ENCODE measurements at regions not wholly inside any gene's neighbourhood (a gene's known extent, or its start where the extent isn't known, plus 50 kb on each side); places are given as distances from the start of the nearest gene placed in this dataset.

DNA sequence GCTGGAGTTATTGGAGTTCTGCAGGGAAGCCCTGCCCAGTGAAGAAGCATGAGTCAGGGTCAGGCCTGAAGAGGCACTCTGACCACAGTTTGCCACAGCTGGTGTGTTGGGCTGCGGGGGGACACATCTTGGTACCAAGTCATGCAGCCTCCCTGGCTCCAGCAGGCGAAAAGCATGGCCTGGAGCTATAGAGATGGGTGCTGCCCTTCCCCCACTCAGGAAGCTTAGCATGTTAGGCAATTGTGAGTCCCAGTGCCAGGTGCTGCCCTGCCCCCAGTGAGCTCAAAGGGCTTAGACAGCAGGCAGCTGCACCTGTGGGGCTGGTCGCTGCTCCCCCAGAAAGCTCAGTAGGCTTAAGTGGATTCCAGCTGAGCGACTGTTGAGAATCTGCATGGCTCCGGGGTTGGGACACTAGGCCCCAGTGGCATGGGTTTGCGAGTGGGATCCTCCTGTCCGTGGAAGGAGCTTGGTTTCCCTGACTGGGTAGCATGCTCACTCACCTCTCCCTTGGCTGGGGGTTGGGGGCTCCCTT lies 755.5 kb downstream of the GLUD2 start:
- no peak for TF ChIP-seq POLR2A (IDR thresholded peaks at IDR 0.05)
- no peak for TF ChIP-seq EP300 (IDR thresholded peaks at IDR 0.05)
- no peak for TF ChIP-seq POLR2AphosphoS5 (IDR thresholded peaks at IDR 0.05)
- TF ChIP-seq, protein P1, sequence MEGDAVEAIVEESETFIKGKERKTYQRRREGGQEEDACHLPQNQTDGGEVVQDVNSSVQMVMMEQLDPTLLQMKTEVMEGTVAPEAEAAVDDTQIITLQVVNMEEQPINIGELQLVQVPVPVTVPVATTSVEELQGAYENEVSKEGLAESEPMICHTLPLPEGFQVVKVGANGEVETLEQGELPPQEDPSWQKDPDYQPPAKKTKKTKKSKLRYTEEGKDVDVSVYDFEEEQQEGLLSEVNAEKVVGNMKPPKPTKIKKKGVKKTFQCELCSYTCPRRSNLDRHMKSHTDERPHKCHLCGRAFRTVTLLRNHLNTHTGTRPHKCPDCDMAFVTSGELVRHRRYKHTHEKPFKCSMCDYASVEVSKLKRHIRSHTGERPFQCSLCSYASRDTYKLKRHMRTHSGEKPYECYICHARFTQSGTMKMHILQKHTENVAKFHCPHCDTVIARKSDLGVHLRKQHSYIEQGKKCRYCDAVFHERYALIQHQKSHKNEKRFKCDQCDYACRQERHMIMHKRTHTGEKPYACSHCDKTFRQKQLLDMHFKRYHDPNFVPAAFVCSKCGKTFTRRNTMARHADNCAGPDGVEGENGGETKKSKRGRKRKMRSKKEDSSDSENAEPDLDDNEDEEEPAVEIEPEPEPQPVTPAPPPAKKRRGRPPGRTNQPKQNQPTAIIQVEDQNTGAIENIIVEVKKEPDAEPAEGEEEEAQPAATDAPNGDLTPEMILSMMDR (IDR thresholded peaks at IDR 0.05): no peak
- Histone ChIP-seq H3K4me1 (no peaks in the 10 kb centered on the region), H3K4me3 (no peak overlapping the region), H3K27ac (no peak overlapping the region), H3K36me3 (no peaks in the 10 kb centered on the region), H3K9me3 (peaks cover 0 to 17% (median 2%) of the 10 kb centered on the region in 4 donors), H3K27me3 (no peaks in the 10 kb centered on the region)
- intact Hi-C loops (cut with DNase I; ENCODE audit: low total_unique reads): no loop called here
- 70 to 92% (median 82%) methylated on average over 7 of the region's 7 CpGs; no CpG with 5 or more reads in 1 of the 5 donors for WGBS, 5 donors
- DNase-seq: no peak

DNA sequence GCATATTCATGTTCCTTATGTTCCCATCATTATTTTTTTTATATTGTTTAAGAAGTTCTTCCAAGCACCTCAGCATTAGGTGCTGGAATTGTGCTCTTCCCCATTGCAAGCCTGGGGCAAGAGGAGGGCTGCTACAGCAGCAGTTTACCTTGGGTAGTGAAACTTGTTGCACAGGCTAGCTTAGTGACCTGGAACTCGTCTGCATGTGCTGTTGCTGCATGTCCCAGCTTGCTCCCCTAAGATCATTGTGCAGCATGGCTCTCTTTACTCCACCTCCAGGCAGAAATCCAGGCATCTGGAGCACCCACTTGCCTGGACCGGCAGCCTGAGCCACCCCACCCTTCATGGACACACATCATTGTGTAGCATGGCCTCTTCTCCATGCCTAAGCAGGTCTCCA lies 776.0 kb downstream of the GLUD2 start:
- intact Hi-C loops (cut with DNase I; ENCODE audit: low total_unique reads): no loop called here
- no peaks in the 10 kb centered on the region for H3K27me3 ChIP-seq
- H3K27ac ChIP-seq: no peak overlapping the region
- no peaks in the 10 kb centered on the region for H3K36me3 ChIP-seq
- 53 to 73% (median 68%) methylated on average over 2 of the region's 2 CpGs for WGBS, 5 donors
- H3K4me1 ChIP-seq: no peaks in the 10 kb centered on the region
- no peak overlapping the region for H3K4me3 ChIP-seq
- no peaks in the 10 kb centered on the region for H3K9me3 ChIP-seq
- no peak for DNase-seq
- TF ChIP-seq, protein P1 (IDR thresholded peaks at IDR 0.05): no peak
- TF ChIP-seq POLR2AphosphoS5 (IDR thresholded peaks at IDR 0.05) (no peak), EP300 (IDR thresholded peaks at IDR 0.05) (no peak), POLR2A (IDR thresholded peaks at IDR 0.05) (no peak)

DNA sequence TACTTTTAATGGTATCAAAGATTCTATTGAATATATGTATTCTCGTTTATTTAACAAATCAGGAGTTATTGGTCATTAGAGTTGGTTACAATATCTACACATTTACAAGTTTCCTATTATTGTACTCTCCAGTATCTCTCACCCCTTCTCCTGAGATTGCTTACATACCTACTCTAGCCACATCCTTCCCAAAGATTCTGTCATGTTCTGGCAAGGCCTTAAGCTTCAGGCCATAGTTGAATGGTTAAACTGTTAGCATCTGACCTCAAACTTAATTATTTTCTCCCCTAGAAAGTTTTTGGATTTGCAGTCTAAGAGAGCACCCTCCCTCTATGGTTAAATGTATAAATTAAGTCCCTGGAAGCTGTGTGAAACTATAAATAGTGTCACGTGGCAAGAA lies 784.2 kb downstream of the GLUD2 start:
- H3K27ac ChIP-seq: no peak overlapping the region
- intact Hi-C loops (cut with DNase I; ENCODE audit: low total_unique reads): no loop called here
- 38 to 73% (median 52%) methylated on average over 2 of the region's 2 CpGs for WGBS, 5 donors
- H3K4me3 ChIP-seq: no peak overlapping the region
- TF ChIP-seq POLR2A (IDR thresholded peaks at IDR 0.05): no peak
- TF ChIP-seq, protein P1 (IDR thresholded peaks at IDR 0.05): no peak
- no peak for TF ChIP-seq EP300 (IDR thresholded peaks at IDR 0.05)
- no peaks in the 10 kb centered on the region for H3K9me3 ChIP-seq
- no peak for DNase-seq
- H3K36me3 ChIP-seq: no peaks in the 10 kb centered on the region
- H3K27me3 ChIP-seq: no peaks in the 10 kb centered on the region
- no peaks in the 10 kb centered on the region for H3K4me1 ChIP-seq

DNA sequence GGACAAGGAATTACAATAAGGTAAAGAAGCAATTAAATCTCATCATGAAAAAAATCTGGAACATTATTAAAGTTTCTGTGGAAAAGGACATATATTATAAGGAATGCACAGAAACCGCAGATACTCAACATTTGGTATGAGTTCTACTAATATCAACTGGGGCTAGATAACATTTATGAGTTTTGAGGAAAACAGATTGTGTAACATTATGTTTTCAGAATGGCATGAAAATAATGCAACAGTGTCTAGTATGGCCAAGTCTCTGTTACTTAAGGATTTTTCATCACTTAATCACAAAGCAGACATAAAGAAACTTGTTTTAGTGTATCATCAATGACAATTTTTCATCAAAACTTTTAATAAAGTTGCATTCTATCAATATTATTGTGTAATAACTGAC lies 785.0 kb downstream of the GLUD2 start:
- H3K27ac ChIP-seq: no peak overlapping the region
- no peaks in the 10 kb centered on the region for H3K36me3 ChIP-seq
- intact Hi-C loops (cut with DNase I; ENCODE audit: low total_unique reads): no loop called here
- WGBS, 5 donors: 73 to 96% (median 86%) methylated on average over 1 of the region's 1 CpG
- TF ChIP-seq, protein P1 (IDR thresholded peaks at IDR 0.05): no peak
- TF ChIP-seq POLR2A (IDR thresholded peaks at IDR 0.05) (no peak), POLR2AphosphoS5 (IDR thresholded peaks at IDR 0.05) (no peak), EP300 (IDR thresholded peaks at IDR 0.05) (no peak)
- H3K4me3 ChIP-seq: no peak overlapping the region
- no peaks in the 10 kb centered on the region for H3K9me3 ChIP-seq
- no peaks in the 10 kb centered on the region for H3K27me3 ChIP-seq
- no peaks in the 10 kb centered on the region for H3K4me1 ChIP-seq
- no peak for DNase-seq
